Muscle of leg (tissue), 3 donors: ENCODE measurements at regions not wholly inside any gene's neighbourhood (a gene's known extent, or its start where the extent isn't known, plus 50 kb on each side); places are given as distances from the start of the nearest gene placed in this dataset.

Source experiments
- DNase-seq: peaks from one replicate; pipeline ENCODE4 v3.0.0; 2013
- H3K27ac ChIP-seq: one replicate; pipeline ENCODE4 v1.5.1; 2013; ENCODE audit warnings: mild to moderate bottlenecking, low read length, control low read depth
- H3K27me3 ChIP-seq: one replicate; pipeline ENCODE4 v1.6.1; 2013; ENCODE audit warnings: low read length; ENCODE audit not compliant: control insufficient read depth, insufficient read depth
- H3K36me3 ChIP-seq: one replicate; pipeline ENCODE4 v1.6.1; 2013; ENCODE audit warnings: low read length; ENCODE audit not compliant: control insufficient read depth, insufficient read depth
- H3K4me1 ChIP-seq: one replicate; pipeline ENCODE4 v1.6.1; 2013; ENCODE audit warnings: low read length; ENCODE audit not compliant: control insufficient read depth, insufficient read depth
- H3K4me3 ChIP-seq: one replicate; pipeline ENCODE4 v1.5.1; 2013; ENCODE audit warnings: low read length, control low read depth
- H3K9me3 ChIP-seq: replicated peaks from 2 replicates; pipeline ENCODE4 v1.6.1; 2013; ENCODE audit warnings: low read depth, low read length; ENCODE audit not compliant: control insufficient read depth
- WGBS: methylation state at CpG from one replicate; pipeline ENCODE4 v1.1.5; 2013; ENCODE audit warnings: missing lambda C conversion rate; ENCODE audit not compliant: insufficient coverage; 5-methylcytosine and 5-hydroxymethylcytosine counted together

DNA sequence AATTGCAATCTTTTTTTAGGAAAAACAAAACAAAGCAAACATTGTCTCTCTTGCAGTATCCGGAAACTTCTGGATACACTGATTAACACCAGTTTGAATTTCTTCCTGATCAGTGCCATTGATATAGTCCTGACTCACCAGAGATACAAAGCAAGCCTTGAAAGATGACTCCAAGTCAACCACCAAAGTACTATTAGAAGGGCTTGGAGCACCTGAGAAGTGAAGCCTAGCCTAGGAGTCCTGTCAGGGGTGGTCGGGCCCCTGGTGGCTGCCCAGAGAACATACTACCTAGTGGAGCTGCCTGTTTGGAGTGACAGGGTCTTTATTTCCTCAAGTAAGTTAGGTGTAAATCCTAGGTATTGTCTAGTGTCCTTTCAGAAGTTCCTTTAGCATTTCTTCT, 593.2 kb downstream of the ZNF674 start:
- Histone ChIP-seq H3K9me3 (no peaks in the 10 kb centered on the region), H3K4me3 (no peak overlapping the region), H3K36me3 (no peaks in the 10 kb centered on the region), H3K4me1 (no peaks in the 10 kb centered on the region), H3K27ac (no peak overlapping the region), H3K27me3 (peaks cover 2% of the 10 kb centered on the region)
- 100% methylated on average over 1 of the region's 2 CpGs for WGBS
- no peak for DNase-seq

DNA sequence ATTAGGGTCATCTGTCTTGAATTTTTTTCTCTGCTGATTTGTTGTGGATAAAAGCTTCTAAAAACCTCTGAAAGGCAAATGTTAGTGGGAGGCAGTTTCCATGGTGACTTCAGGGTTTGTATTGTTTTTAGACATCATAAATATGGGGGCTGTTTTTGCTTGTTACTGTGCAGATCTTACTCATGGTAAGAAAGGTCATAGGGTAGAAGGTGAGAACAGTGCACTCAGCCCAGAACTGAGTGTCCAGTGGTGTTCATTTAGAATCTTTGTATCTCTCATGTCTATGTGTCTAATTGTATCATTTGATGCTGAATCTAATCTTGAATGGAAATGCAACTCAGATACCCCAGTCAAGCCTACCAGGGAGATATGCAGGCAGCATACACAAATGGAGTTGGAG, 609.8 kb downstream of the ZNF674 start:
- Histone ChIP-seq H3K4me1 (no peaks in the 10 kb centered on the region), H3K9me3 (no peaks in the 10 kb centered on the region), H3K27ac (no peak overlapping the region), H3K4me3 (no peak overlapping the region), H3K27me3 (peaks cover 7% of the 10 kb centered on the region), H3K36me3 (no peaks in the 10 kb centered on the region)
- no peak for DNase-seq

DNA sequence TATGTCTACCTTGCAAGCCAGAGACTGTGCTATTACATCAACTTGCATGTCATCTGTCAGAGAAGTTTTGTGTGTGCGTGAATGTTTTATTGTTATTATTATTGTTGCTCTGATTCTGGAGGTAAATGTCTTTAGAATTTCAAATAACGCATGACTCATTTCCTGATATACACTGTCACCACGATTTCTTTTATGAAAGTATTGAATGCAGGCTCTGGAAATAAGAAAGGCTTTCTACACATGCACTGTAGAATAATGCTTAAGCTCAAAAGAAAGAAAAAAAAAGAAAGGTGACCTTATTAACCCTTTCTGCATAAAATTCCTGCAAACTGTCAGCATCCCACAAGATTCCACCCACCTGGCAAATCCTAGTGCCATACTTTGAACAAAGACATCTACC, 632.9 kb downstream of the ZNF674 start:
- Histone ChIP-seq H3K4me3 (no peak overlapping the region), H3K27ac (no peak overlapping the region), H3K27me3 (peaks cover 16% of the 10 kb centered on the region), H3K36me3 (no peaks in the 10 kb centered on the region), H3K4me1 (no peaks in the 10 kb centered on the region), H3K9me3 (no peaks in the 10 kb centered on the region)
- no CpG with 5 or more reads among the region's 3 CpGs for WGBS
- DNase-seq: no peak

DNA sequence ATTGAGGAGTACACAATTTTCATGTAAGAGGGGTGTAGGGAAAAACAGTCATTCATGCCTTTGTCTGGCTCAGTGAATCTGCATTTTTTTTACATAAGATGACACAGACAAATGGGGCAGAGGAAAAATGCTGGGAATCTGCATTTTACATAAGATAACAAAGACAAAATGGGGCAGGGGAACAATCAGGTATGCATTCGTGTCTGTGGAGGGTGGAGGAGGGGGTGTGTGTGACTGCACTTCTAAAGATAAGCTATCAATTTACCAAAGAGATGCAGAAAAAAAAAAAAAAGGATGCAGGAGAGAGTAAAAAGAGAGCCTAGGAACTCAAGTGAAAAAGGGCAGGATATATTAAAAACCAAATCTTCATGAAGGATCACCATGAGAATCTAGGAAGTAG, 637.4 kb downstream of the ZNF674 start:
- Histone ChIP-seq H3K9me3 (no peaks in the 10 kb centered on the region), H3K36me3 (no peaks in the 10 kb centered on the region), H3K4me3 (no peak overlapping the region), H3K27ac (no peak overlapping the region), H3K4me1 (no peaks in the 10 kb centered on the region), H3K27me3 (peaks cover 11% of the 10 kb centered on the region)
- no peak for DNase-seq
- no CpG with 5 or more reads among the region's 1 CpG for WGBS

DNA sequence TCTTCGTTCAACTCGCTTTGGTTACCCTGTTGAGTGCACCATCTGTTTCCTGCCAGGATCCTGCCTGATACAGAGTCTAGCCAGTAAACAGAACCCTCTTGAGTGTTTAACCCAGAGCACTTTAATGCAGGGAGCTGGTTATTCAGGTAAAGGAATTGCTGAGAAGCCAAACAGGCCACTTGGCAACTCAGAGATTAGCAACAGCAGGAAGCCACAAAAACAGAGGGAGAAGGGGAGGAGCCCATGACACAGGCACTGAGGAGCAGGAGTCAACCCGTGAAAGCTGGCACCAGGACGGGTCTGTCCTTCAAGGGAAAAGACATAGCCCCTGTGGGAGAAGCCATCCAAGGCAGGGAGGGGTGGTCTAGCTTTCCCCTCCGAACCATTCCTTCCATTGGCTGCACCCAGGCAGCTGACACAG, 641.4 kb downstream of the ZNF674 start:
- Histone ChIP-seq H3K27me3 (peaks cover 4% of the 10 kb centered on the region), H3K9me3 (no peaks in the 10 kb centered on the region), H3K36me3 (no peaks in the 10 kb centered on the region), H3K27ac (no peak overlapping the region), H3K4me1 (no peaks in the 10 kb centered on the region), H3K4me3 (no peak overlapping the region)
- no peak for DNase-seq
- WGBS: 67% methylated on average over 2 of the region's 5 CpGs

- 37% methylated on average over 5 of the region's 9 CpGs for WGBS
- peak; percentile 19 for DNase-seq
- Histone ChIP-seq H3K27me3 (peaks cover 4% of the 10 kb centered on the region), H3K4me1 (no peaks in the 10 kb centered on the region), H3K4me3 (no peak overlapping the region), H3K27ac (no peak overlapping the region), H3K36me3 (no peaks in the 10 kb centered on the region), H3K9me3 (no peaks in the 10 kb centered on the region)
These were observed 644.2 kb downstream of the ZNF674 start for GRCh38 chrX:45900766-45901615.

DNA sequence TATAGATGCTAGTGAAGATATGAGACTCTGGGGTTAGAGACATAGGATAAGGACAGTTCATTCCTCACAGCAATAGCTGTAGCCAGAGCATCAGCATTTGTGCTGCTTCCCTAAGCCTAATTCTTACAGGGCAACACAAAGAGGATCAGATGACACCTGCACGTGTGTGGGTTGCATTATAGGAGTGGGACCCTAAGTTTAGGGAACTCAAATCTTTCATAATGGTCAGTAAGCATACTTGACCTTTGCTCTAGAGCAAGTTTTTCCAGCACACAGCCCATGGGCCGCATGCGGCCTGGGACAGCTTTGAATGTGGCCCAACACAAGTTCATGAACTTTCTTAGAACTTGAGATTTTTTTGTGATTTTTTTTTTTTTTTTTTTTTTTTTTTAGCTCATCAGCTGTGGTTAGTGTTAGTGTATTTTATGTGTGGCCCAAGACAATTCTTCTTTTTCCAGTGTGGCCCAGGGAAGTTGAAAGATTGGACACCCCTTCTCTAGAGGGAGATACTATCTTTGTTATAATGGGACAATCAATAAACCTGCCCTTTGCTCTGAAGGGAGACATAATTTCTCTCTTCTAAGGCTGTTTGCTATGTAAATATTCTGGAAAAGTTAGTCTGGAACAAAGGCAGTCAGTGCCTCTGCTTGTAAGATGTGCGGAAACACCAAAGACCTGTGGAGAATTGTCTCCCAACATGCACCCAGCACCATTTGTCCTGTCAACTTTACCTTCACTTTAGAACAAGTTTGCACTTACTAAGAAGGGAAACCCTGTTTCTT, 650.2 kb downstream of the ZNF674 start:
- H3K36me3 ChIP-seq: no peaks in the 10 kb centered on the region
- no peaks in the 10 kb centered on the region for H3K4me1 ChIP-seq
- DNase-seq: no peak
- peaks cover 3% of the 10 kb centered on the region for H3K27me3 ChIP-seq
- no peaks in the 10 kb centered on the region for H3K9me3 ChIP-seq
- no peak overlapping the region for H3K27ac ChIP-seq
- WGBS: 100% methylated on average over 1 of the region's 4 CpGs
- no peak overlapping the region for H3K4me3 ChIP-seq

GRCh38 chrX:45889471-45889870, 655.8 kb downstream of the ZNF674 start:
- Histone ChIP-seq H3K9me3 (no peaks in the 10 kb centered on the region), H3K27me3 (peaks cover 5% of the 10 kb centered on the region), H3K4me3 (no peak overlapping the region), H3K27ac (no peak overlapping the region), H3K4me1 (no peaks in the 10 kb centered on the region), H3K36me3 (no peaks in the 10 kb centered on the region)
- 100% methylated on average over 1 of the region's 8 CpGs for WGBS
- DNase-seq: no peak

- H3K4me3 ChIP-seq: no peak overlapping the region
- H3K4me1 ChIP-seq: no peaks in the 10 kb centered on the region
- DNase-seq: no peak
- no peaks in the 10 kb centered on the region for H3K9me3 ChIP-seq
- peaks cover 5% of the 10 kb centered on the region for H3K27me3 ChIP-seq
- H3K27ac ChIP-seq: no peak overlapping the region
- H3K36me3 ChIP-seq: no peaks in the 10 kb centered on the region
These were observed 656.7 kb downstream of the ZNF674 start for GRCh38 chrX:45888518-45888917.

GRCh38 chrX:45885931-45886330, 659.3 kb downstream of the ZNF674 start:
- Histone ChIP-seq H3K9me3 (no peaks in the 10 kb centered on the region), H3K4me3 (no peak overlapping the region), H3K27ac (no peak overlapping the region), H3K36me3 (no peaks in the 10 kb centered on the region), H3K4me1 (no peaks in the 10 kb centered on the region), H3K27me3 (peaks cover 2% of the 10 kb centered on the region)
- WGBS: no CpG with 5 or more reads among the region's 2 CpGs
- no peak for DNase-seq
